Large intestine (tissue), 3 donors: ENCODE measurements at regions not wholly inside any gene's neighbourhood (a gene's known extent, or its start where the extent isn't known, plus 50 kb on each side); places are given as distances from the start of the nearest gene placed in this dataset.

Experiments
- DNase-seq, 2 donors: peaks; one replicate each; pipeline versions ENCODE4 v3.0.0 to v3.0.0-alpha.2; 2013
- H3K27ac ChIP-seq: one replicate; pipeline ENCODE4 v1.5.1; 2013; ENCODE audit warnings: low read length
- H3K27me3 ChIP-seq: 2 replicates; pipeline ENCODE4 v1.6.1; 2013; ENCODE audit warnings: low read length; ENCODE audit not compliant: control insufficient read depth, insufficient read depth
- H3K36me3 ChIP-seq: 2 replicates; pipeline ENCODE4 v1.6.1; 2013; ENCODE audit warnings: low read length; ENCODE audit not compliant: control insufficient read depth, insufficient read depth
- H3K4me1 ChIP-seq: one replicate; pipeline ENCODE4 v1.6.1; 2013; ENCODE audit warnings: low read length; ENCODE audit not compliant: control insufficient read depth, insufficient read depth
- H3K4me3 ChIP-seq: one replicate; pipeline ENCODE4 v1.5.1; 2013; ENCODE audit warnings: low read length
- H3K9me3 ChIP-seq: one replicate; pipeline ENCODE4 v1.6.1; 2013; ENCODE audit warnings: mild to moderate bottlenecking, low read depth, low read length, moderate library complexity; ENCODE audit not compliant: control insufficient read depth
- WGBS: methylation state at CpG from one replicate; pipeline ENCODE4 v1.1.5; 2013; ENCODE audit warnings: low lambda C conversion rate; ENCODE audit not compliant: insufficient coverage; 5-methylcytosine and 5-hydroxymethylcytosine counted together

DNA sequence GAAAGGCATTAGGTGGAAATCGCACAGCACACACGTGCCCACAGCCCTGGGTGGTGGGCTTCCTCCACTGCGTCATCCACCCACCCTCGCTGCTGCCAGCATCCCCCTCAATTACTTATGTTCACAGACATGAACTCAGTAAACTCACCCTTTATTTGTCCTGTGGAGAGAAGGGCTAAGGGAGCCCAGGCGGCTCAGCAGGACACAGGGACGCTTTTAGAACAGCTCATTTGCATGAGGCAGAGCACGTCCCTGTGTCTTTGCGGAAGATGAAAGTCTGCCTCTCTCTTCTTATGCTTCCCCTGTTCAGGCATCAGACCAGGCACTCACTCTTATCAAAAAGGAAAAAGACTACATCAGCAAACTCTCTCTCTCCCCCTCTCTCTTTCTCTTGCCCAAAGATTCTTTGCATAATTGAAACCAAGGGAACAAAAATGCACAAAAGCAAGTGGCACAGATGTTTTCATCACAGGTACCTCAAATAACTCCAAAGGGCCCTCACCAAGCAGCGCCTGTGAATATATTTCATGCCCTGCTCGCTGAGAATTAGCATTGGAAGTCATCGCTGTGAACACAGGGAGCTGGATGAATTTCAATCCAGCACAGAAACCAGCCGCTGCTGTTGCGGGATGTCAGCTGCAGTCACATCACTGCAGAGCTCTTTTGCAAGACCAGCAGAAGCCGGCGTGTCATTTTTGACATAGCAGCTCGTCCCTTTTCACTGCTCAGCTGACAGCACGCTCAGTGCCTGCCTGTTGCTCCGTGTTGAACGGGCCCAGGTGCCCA, 376.3 kb upstream of the MYT1L start:
- H3K27ac ChIP-seq, result no peak overlapping the region
- H3K4me1 ChIP-seq, result no peaks in the 10 kb centered on the region
- no CpG with 5 or more reads among the region's 19 CpGs for WGBS
- H3K36me3 ChIP-seq, result no peaks in the 10 kb centered on the region
- H3K4me3 ChIP-seq, result no peak overlapping the region
- DNase-seq, result no peak
- no peaks in the 10 kb centered on the region for H3K27me3 ChIP-seq
- H3K9me3 ChIP-seq, result no peaks in the 10 kb centered on the region

DNA sequence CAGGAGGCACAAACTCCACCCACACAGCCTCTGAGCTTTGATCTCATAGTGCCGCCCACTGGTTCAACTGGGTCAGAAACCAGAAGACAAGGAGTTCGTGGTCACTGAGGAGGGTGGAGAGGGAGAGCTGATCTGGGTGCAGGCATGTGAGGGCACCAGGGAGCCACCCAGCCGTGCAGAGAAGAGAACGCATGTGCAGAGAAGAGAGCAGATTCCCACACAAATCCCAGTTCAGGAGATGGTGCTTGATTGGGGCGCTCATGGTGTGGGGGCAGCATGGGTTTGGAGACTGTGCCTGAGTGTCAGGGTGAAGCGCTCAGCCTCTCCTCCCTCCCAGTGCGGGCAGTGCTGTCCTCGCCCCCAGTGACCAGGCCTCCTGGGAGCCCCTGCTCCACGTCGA, 375.2 kb upstream of the MYT1L start:
- Histone ChIP-seq H3K36me3 (no peaks in the 10 kb centered on the region), H3K27me3 (no peaks in the 10 kb centered on the region), H3K4me1 (no peaks in the 10 kb centered on the region), H3K4me3 (no peak overlapping the region), H3K9me3 (no peaks in the 10 kb centered on the region), H3K27ac (no peak overlapping the region)
- no CpG with 5 or more reads among the region's 10 CpGs for WGBS
- no peak for DNase-seq

DNA sequence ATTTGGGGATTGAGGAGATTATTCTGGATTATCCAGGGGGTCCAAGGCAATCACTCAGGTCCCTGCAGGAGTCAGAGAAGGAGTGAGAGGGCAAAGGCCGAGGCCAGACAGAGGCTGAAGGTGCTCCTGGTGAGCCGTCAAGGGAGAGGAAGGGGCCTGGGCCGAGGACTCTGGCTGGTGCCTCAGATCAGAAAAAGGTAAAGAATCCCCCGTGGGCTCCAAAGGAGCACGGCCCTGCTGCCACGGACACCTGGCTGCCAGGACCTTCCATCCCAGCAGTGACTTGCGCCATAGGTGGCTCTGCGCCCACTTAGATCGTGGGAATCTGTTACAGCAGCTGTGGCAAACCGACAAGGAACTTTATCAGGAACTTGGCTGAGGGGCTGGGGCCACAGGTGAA, 374.8 kb upstream of the MYT1L start:
- Histone ChIP-seq H3K27me3 (no peaks in the 10 kb centered on the region), H3K27ac (no peak overlapping the region), H3K36me3 (no peaks in the 10 kb centered on the region), H3K9me3 (no peaks in the 10 kb centered on the region), H3K4me1 (no peaks in the 10 kb centered on the region), H3K4me3 (no peak overlapping the region)
- no CpG with 5 or more reads among the region's 10 CpGs for WGBS
- DNase-seq, result no peak

DNA sequence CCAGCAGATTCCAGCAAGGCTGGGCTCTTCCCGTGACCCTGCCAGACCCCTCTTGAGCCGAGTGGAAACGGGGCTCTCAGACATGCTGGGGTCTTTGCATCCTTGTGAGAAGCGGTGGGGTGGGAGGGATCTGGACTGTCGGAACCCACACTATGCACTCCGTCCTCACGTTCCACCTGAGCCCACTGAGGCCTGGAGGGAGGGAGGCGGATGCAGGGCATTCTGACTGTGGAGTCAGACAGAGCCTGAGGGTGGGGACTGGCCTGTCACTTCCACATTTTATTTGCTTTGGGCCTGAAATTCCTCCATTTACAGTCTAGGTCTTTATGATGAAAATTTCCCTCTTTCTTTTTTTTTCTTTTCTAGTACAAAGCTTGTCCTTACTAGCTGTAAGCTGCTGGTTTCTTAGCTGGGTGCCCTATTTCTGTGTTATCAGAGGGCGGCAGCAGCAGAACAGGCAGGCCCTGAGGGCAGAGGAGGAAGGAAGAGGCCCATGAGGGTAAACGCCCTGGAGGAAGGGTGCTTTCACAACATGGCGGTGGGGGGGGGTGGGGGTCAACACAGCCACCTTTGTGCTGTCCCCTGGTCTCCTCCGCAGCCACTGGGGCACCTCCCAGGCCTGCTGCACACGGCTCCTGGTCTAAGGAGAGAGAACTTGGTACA, 373.5 kb upstream of the MYT1L start:
- no peak for DNase-seq
- no peaks in the 10 kb centered on the region for H3K36me3 ChIP-seq
- no peak overlapping the region for H3K27ac ChIP-seq
- H3K27me3 ChIP-seq, result no peaks in the 10 kb centered on the region
- no peaks in the 10 kb centered on the region for H3K4me1 ChIP-seq
- H3K4me3 ChIP-seq, result no peak overlapping the region
- no CpG with 5 or more reads among the region's 13 CpGs for WGBS
- H3K9me3 ChIP-seq, result no peaks in the 10 kb centered on the region

DNA sequence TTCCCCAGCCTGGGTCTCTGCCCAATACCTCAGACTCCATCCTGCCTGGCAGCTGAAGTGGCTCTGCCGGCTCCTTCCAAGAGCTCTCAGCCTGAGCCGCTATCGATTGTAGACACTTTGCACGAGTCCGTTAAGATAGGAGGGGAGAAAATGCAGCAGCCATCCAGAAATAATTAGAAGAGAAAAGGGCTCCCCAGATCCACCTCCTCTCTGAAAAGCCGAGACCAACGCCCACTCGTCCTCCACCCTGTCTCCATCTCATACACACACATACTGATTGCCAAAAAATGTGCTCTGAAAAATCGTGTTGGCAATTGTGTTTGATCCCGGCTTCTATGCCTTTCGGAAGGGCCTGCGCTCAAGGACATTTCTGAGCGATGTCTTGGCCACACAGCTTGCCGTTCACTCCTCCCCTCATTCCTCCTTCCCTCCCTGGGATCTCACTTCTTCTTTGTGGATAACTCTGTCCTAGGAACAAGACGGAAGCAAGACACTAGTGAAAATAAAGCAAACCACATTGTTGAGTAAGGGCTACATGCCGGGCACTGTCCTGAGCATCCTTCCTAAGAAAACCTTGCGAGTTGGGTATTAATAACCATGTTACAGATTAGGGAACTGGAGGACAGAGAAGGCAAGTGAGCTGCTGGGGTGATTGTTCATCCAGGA, 372.8 kb upstream of the MYT1L start:
- Histone ChIP-seq H3K4me3 (no peak overlapping the region), H3K27me3 (no peaks in the 10 kb centered on the region), H3K9me3 (no peaks in the 10 kb centered on the region), H3K4me1 (no peaks in the 10 kb centered on the region), H3K27ac (no peak overlapping the region), H3K36me3 (no peaks in the 10 kb centered on the region)
- 100% methylated on average over 3 of the region's 17 CpGs for WGBS
- no peak for DNase-seq

DNA sequence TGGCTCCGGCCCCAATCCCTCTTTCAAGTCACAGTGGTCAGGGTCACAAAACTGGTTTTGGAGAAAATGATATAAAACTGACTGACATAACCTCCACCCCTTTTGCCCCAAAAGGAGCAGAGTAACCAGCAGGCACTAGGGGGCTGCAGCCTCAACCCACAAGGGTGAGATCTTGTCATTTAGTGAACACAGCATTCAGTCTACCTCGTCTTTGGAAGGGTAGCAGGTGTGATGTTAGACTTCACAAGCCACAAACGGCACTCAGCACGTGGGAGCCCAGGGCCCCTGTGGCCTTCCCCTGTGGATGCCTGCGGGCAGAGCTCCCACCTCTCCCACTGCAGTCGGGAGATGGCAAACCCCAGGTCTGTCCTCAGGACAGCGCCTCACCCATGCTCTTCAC, 372.1 kb upstream of the MYT1L start:
- no peaks in the 10 kb centered on the region for H3K4me1 ChIP-seq
- H3K27me3 ChIP-seq, result no peaks in the 10 kb centered on the region
- no peak overlapping the region for H3K4me3 ChIP-seq
- DNase-seq, result no peak
- no peaks in the 10 kb centered on the region for H3K36me3 ChIP-seq
- H3K27ac ChIP-seq, result no peak overlapping the region
- no CpG with 5 or more reads among the region's 7 CpGs for WGBS
- no peaks in the 10 kb centered on the region for H3K9me3 ChIP-seq

DNA sequence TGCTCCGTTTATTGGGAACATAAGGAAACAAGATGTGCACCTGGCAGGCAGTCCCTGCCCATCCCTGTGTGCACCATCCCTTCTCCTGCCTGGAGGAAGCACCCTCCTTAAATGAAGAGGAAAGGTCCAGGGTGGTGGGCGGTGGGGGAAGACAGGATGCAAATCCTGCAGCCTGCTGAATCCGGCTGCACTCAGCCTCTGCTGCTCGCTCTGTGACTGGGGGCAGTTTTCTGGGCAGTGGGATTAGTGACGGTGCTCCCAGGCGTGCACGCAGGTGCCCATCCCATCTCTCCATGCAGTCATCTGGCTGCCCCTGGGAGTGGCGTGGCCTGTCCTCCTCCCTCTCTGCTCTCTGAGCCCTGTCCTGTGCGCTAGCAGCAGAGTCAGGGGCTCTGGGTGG, 371.3 kb upstream of the MYT1L start:
- WGBS, result no CpG with 5 or more reads among the region's 9 CpGs
- H3K4me3 ChIP-seq, result no peak overlapping the region
- DNase-seq, result no peak
- H3K27ac ChIP-seq, result no peak overlapping the region
- H3K36me3 ChIP-seq, result no peaks in the 10 kb centered on the region
- H3K27me3 ChIP-seq, result no peaks in the 10 kb centered on the region
- no peaks in the 10 kb centered on the region for H3K9me3 ChIP-seq
- no peaks in the 10 kb centered on the region for H3K4me1 ChIP-seq

DNA sequence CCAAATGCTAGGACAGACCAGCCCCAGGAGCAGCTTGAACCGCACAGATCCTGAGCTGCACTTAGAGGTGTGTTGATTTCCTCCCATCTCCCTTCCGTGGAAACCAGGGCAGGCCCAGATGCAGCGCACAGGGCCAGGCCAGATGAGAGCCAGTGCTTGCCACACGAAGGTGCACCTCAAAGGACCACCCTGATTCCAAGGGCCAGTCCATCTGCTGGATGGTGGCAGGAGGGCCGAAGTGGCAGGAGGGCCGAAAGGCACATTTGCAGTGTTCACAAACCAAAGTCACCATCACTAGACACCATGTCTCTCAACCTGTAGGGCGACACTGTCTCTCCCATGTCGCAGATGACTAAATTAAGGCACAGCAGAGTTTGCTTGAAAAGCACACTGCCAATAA, 370.7 kb upstream of the MYT1L start:
- Histone ChIP-seq H3K27ac (no peak overlapping the region), H3K4me3 (no peak overlapping the region), H3K9me3 (no peaks in the 10 kb centered on the region), H3K36me3 (no peaks in the 10 kb centered on the region), H3K27me3 (no peaks in the 10 kb centered on the region), H3K4me1 (no peaks in the 10 kb centered on the region)
- no peak for DNase-seq
- no CpG with 5 or more reads among the region's 8 CpGs for WGBS

DNA sequence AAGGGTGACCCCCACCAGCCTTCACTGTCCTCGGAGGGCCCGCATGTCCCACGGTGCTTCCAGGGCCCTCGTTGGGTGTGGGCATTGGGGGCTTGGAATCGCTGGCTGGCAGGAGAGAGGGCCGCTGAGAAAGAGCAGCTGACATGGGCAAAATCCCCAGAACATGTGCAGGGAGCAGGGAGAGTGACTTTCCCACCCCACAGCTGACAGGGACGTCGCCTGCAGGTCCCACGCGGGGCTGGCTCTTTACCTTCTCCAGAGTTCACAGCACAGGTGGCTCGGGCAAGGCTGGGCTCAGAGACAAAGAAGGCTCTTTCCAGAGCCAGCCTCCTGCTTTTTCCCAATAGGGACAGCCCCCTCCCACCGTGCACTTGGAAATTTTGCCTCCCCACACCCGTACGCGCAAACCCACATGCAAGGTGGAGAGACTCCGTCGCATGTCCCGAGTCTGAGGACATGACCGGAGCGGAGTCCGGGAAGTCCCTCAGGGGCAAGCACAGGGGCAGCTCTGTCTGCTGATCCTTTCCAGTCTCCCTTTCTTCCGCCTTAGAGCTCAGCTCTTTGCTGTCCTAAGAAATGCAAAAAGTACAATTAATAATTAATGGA, 370.2 kb upstream of the MYT1L start:
- H3K36me3 ChIP-seq, result no peaks in the 10 kb centered on the region
- no peaks in the 10 kb centered on the region for H3K4me1 ChIP-seq
- H3K27ac ChIP-seq, result no peak overlapping the region
- DNase-seq, result no peak
- no CpG with 5 or more reads among the region's 22 CpGs for WGBS
- H3K9me3 ChIP-seq, result no peaks in the 10 kb centered on the region
- H3K27me3 ChIP-seq, result no peaks in the 10 kb centered on the region
- H3K4me3 ChIP-seq, result no peak overlapping the region

DNA sequence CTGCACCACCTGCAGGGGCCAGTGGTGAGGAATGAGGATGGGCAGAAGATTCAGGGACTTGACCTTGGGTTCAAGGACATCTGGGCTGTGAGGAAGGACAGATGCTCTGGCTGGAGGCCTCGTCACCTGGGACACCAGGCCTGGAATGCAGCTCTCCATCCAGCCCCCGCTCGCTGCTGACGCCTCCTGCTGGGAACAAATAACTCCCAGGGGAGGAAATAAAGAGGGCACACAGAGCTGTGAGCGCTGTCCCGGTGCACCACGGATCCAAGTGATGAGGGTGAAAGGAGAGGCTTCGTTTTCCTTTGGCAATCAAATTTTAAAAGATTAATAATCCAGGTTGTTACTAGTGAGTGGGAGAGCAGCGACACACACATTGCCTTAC, 368.0 kb upstream of the MYT1L start:
- Histone ChIP-seq H3K4me3 (no peak overlapping the region), H3K36me3 (no peaks in the 10 kb centered on the region), H3K27ac (no peak overlapping the region), H3K4me1 (no peaks in the 10 kb centered on the region), H3K9me3 (no peaks in the 10 kb centered on the region), H3K27me3 (no peaks in the 10 kb centered on the region)
- DNase-seq, result no peak
- no CpG with 5 or more reads among the region's 9 CpGs for WGBS
